HepG2 (cell line): ENCODE measurements at regions not wholly inside any gene's neighbourhood (a gene's known extent, or its start where the extent isn't known, plus 50 kb on each side); places are given as distances from the start of the nearest gene placed in this dataset.

ENCODE experiments used
- ATAC-seq: fragments of 200-7000 bp; cut with Tn5 transposase; 3 replicates; pipeline ENCODE4 v1.9.1; 2020; ENCODE audit warnings: mild to moderate bottlenecking, moderate library complexity
- BruUV-seq: library from RNA; stranded (reverse); fragments of 400-500 nt; replicated peaks from 2 replicates; lab custom pipeline; 2021; lab: Mats Ljungman, UMichigan
- CTCF ChIA-PET: fragments of 300-600 bp; formaldehyde crosslinking; extraction: SDS; loops from one replicate; lab custom pipeline; 2021; ENCODE audit warnings: low total read pairs, inconsistent platforms, low intra/inter-chr PET ratio; lab: Yijun Ruan, JAX
- POLR2A ChIA-PET: fragments of 350-600 bp; sonication (Branson Sonifier 250); formaldehyde crosslinking; loops from one replicate; lab custom pipeline; 2020; ENCODE audit warnings: antibody characterized with exemption, inconsistent platforms; lab: Yijun Ruan, JAX
- DNase-seq: peaks from one replicate; pipeline ENCODE4 v3.0.0-alpha.2; 2015; ENCODE audit warnings: low spot score
- FAIRE-seq: peaks from 3 replicates; lab custom pipeline; 2011; peaks lifted over from hg19 to GRCh38; lab: Jason Lieb, UNC
- H2AFZ ChIP-seq: one replicate; pipeline ENCODE4 v1.6.1; 2011; ENCODE audit warnings: low read length, inconsistent platforms
- H3K27ac ChIP-seq: fragments of 300-600 bp; 3 replicates; pipeline ENCODE4 v1.8.0; 2011; ENCODE audit warnings: mixed run types, mild to moderate bottlenecking, mixed read lengths, low read length, inconsistent platforms; ENCODE audit not compliant: insufficient read depth; ENCODE audit errors: extremely low read length
- H3K27me3 ChIP-seq, 2 experiments: fragments of 200-600 bp in 1 of 2; 2 replicates in 1 of 2; 3 replicates in 1 of 2; pipeline versions ENCODE4 v1.6.0 to v1.8.0; 2011; ENCODE audit warnings: low read length in 2 of 2, mild to moderate bottlenecking in 2 of 2, moderate library complexity in 2 of 2, inconsistent platforms in 1 of 2; ENCODE audit not compliant: insufficient read depth in 2 of 2, control insufficient read depth in 1 of 2
- H3K36me3 ChIP-seq, 2 experiments: fragments of 200-600 bp in 1 of 2; replicated peaks in 1 of 2; 2 replicates in 1 of 2; 3 replicates in 1 of 2; pipeline versions ENCODE4 v1.5.1 to v1.8.0; 2011; ENCODE audit warnings: low read length in 2 of 2, inconsistent platforms in 1 of 2; ENCODE audit not compliant: insufficient read depth in 2 of 2, control insufficient read depth in 1 of 2
- H3K4me1 ChIP-seq: 2 replicates; pipeline ENCODE4 v1.5.1; 2012; ENCODE audit warnings: low read length, inconsistent platforms; ENCODE audit not compliant: insufficient read depth
- H3K4me2 ChIP-seq: 2 replicates; pipeline ENCODE4 v1.6.0; 2011; ENCODE audit warnings: low read depth, low read length, inconsistent platforms
- H3K4me3 ChIP-seq, 3 experiments: fragments of 200-600 bp in 1 of 3; sonication (generic), shearing (Covaris generic) in 1 of 3; replicated peaks in 1 of 3; 2 replicates each; pipeline ENCODE4 v1.5.1; 2011 to 2016; ENCODE audit warnings: low read length in 3 of 3, inconsistent platforms in 2 of 3, low read depth in 2 of 3, mild to moderate bottlenecking in 2 of 3, control low read depth in 1 of 3, mixed read lengths in 1 of 3; ENCODE audit not compliant: insufficient read depth in 1 of 3
- H3K79me2 ChIP-seq: one replicate; pipeline ENCODE4 v1.6.1; 2011; ENCODE audit warnings: low read length, inconsistent platforms; ENCODE audit not compliant: insufficient read depth
- H3K9ac ChIP-seq: 2 replicates; pipeline ENCODE4 v1.6.0; 2011; ENCODE audit warnings: mild to moderate bottlenecking, low read depth, low read length, inconsistent platforms; ENCODE audit not compliant: insufficient read depth
- H3K9me3 ChIP-seq: 2 replicates; pipeline ENCODE4 v1.5.1; 2012; ENCODE audit warnings: mild to moderate bottlenecking, low read length
- H4K20me1 ChIP-seq: 2 replicates; pipeline ENCODE4 v1.6.0; 2011; ENCODE audit warnings: inconsistent platforms, mild to moderate bottlenecking, low read length, moderate library complexity; ENCODE audit not compliant: insufficient read depth
- ATF6 ChIP-seq: sonication (generic); formaldehyde crosslinking; conservative IDR thresholded peaks from 2 replicates; pipeline ENCODE4 v1.4.0; 2020; ENCODE audit warnings: missing genetic modification reagents
- BRD4 ChIP-seq: sonication (generic); formaldehyde crosslinking; IDR thresholded peaks from 2 replicates; pipeline ENCODE4 v1.4.0; 2020; ENCODE audit warnings: missing genetic modification reagents
- CHD4 ChIP-seq: fragments of 200-600 bp; sonication (generic); IDR thresholded peaks from 2 replicates; pipeline ENCODE4 v1.7.0; 2017; ENCODE audit warnings: mild to moderate bottlenecking, low read length, borderline replicate concordance
- ERF ChIP-seq: IDR thresholded peaks from 2 replicates; pipeline ENCODE4 v1.6.1; 2018; ENCODE audit warnings: missing biosample characterization, missing genetic modification reagents
- NFIB ChIP-seq: sonication (generic); formaldehyde crosslinking; IDR thresholded peaks from 2 replicates; pipeline ENCODE4 v1.9.0; 2021; ENCODE audit warnings: missing genetic modification reagents, mild to moderate bottlenecking, borderline replicate concordance
- NR2F6 ChIP-seq, 2 experiments: IDR thresholded peaks; 2 replicates each; pipeline ENCODE4 v1.6.1; 2016; ENCODE audit warnings: antibody characterized with exemption in 1 of 2, mild to moderate bottlenecking in 1 of 2
- RORA ChIP-seq: sonication (generic); formaldehyde crosslinking; IDR thresholded peaks from 2 replicates; pipeline ENCODE4 v1.5.0; 2020; ENCODE audit warnings: mild to moderate bottlenecking, missing genetic modification reagents, moderate library complexity
- STAG1 ChIP-seq: sonication (generic); formaldehyde crosslinking; IDR thresholded peaks from 2 replicates; pipeline ENCODE4 v1.4.0; 2020; ENCODE audit warnings: missing genetic modification reagents
- TEAD3 ChIP-seq: optimal IDR thresholded peaks from 2 replicates; pipeline ENCODE3; 2016; ENCODE audit warnings: borderline replicate concordance
- TP53 ChIP-seq: sonication (generic); formaldehyde crosslinking; conservative IDR thresholded peaks from 2 replicates; pipeline ENCODE4 v1.4.0; 2020; ENCODE audit warnings: missing genetic modification reagents
- ZNF441 ChIP-seq: sonication (generic); formaldehyde crosslinking; IDR thresholded peaks from 2 replicates; pipeline ENCODE4 v1.7.0; 2021; ENCODE audit warnings: missing genetic modification reagents, borderline replicate concordance
- ZNF446 ChIP-seq: sonication (generic); formaldehyde crosslinking; IDR thresholded peaks from 2 replicates; pipeline ENCODE4 v1.5.0; 2020; ENCODE audit warnings: mild to moderate bottlenecking, missing genetic modification reagents
- ZNF503 ChIP-seq: sonication (generic); formaldehyde crosslinking; IDR thresholded peaks from 2 replicates; pipeline ENCODE4 v1.4.0; 2020; ENCODE audit warnings: missing genetic modification reagents
- ZNF670 ChIP-seq: sonication (generic); formaldehyde crosslinking; IDR thresholded peaks from 2 replicates; pipeline ENCODE4 v1.8.0; 2022; ENCODE audit warnings: mild to moderate bottlenecking, missing genetic modification reagents, borderline replicate concordance
- ZNF691 ChIP-seq: sonication (generic); formaldehyde crosslinking; IDR thresholded peaks from 2 replicates; pipeline ENCODE4 v1.4.0; 2020; ENCODE audit warnings: missing genetic modification reagents, low read depth, mild to moderate bottlenecking, borderline replicate concordance
- ZNF782 ChIP-seq: sonication (generic); formaldehyde crosslinking; IDR thresholded peaks from 2 replicates; pipeline ENCODE4 v1.4.0; 2020; ENCODE audit warnings: missing genetic modification reagents, mild to moderate bottlenecking, borderline replicate concordance
- ZNF878 ChIP-seq: sonication (generic); formaldehyde crosslinking; IDR thresholded peaks from 2 replicates; pipeline ENCODE4 v1.8.1; 2023; ENCODE audit warnings: mild to moderate bottlenecking, missing genetic modification reagents, moderate library complexity
- ZNF879 ChIP-seq: sonication (generic); formaldehyde crosslinking; IDR thresholded peaks from 2 replicates; pipeline ENCODE4 v1.8.1; 2023; ENCODE audit warnings: missing genetic modification reagents
- WGBS: methylation state at CpG from one replicate; pipeline ENCODE4 v1.1.6; 2017; ENCODE audit warnings: low lambda C conversion rate; 5-methylcytosine and 5-hydroxymethylcytosine counted together
- in situ Hi-C: cut with HindIII; loops from 2 replicates; pipeline ENCODE4 v1.10.0; 2017; ENCODE audit warnings: low pct_unique_long_range_greater_than_20kb; ENCODE audit not compliant: extremely low pct_ligation_motif_present
- intact Hi-C: fragments of 100-400 bp; cut with micrococcal nuclease; formaldehyde crosslinking; loops from one replicate; pipeline ENCODE4 v1.10.0; 2022; ENCODE audit not compliant: unreplicated experiment
- TF ChIP-seq, protein P1 (sequence below): sonication (generic); formaldehyde crosslinking; IDR thresholded peaks from 2 replicates; pipeline ENCODE4 v1.5.0; 2020; ENCODE audit warnings: mild to moderate bottlenecking, missing genetic modification reagents, moderate library complexity

DNA sequence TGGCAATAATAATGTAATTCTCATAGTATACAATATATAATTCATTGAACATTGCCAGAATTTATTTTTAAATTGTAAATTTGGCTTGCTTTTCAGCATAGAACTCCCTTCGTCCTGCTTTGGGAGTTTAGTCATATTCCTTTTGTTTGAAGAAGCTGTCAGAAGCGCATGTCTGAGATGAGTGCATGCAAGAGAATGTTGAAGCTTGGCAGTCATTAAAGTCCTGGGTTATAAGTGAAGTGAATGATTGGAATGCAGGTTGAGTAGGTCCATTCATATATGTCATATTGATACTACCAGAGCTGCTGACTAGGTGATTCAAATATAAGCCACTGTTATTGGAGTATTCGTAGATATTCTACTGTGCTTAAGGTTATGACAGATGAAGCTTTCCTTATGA lies 243.6 kb upstream of the MDFIC2 start (continued):
- TF ChIP-seq, protein P1, sequence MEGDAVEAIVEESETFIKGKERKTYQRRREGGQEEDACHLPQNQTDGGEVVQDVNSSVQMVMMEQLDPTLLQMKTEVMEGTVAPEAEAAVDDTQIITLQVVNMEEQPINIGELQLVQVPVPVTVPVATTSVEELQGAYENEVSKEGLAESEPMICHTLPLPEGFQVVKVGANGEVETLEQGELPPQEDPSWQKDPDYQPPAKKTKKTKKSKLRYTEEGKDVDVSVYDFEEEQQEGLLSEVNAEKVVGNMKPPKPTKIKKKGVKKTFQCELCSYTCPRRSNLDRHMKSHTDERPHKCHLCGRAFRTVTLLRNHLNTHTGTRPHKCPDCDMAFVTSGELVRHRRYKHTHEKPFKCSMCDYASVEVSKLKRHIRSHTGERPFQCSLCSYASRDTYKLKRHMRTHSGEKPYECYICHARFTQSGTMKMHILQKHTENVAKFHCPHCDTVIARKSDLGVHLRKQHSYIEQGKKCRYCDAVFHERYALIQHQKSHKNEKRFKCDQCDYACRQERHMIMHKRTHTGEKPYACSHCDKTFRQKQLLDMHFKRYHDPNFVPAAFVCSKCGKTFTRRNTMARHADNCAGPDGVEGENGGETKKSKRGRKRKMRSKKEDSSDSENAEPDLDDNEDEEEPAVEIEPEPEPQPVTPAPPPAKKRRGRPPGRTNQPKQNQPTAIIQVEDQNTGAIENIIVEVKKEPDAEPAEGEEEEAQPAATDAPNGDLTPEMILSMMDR: no peak
- TF ChIP-seq TEAD3: no peak
- TF ChIP-seq ZNF691 (CRISPR knock-in tag): no peak
- TF ChIP-seq TP53 (CRISPR knock-in tag): no peak

GRCh38 chr3:70554170-70554569 lies 241.7 kb upstream of the MDFIC2 start:
- Histone ChIP-seq H3K4me3 (no peak overlapping the region), H3K9ac (no peak overlapping the region), H3K4me2 (no peak overlapping the region), H3K27ac (no peak overlapping the region), H3K79me2 (no peaks in the 10 kb centered on the region), H3K4me1 (no peaks in the 10 kb centered on the region), H4K20me1 (no peaks in the 10 kb centered on the region), H3K9me3 (no peaks in the 10 kb centered on the region), H3K27me3 (no peaks in the 10 kb centered on the region), H3K36me3 (no peaks in the 10 kb centered on the region), H2AFZ (no peak overlapping the region)
- in situ Hi-C loops: loop anchor here (5.0 kb wide), 1 partner anchor 1098 kb away; no protein-coding TSS in a partner anchor
- no peak for DNase-seq
- CTCF ChIA-PET: no interaction called here
- POLR2A ChIA-PET: no interaction called here
- BruUV-seq: no TSS peak
- no peak for FAIRE-seq
- WGBS: 0% methylated on average over 1 of the region's 1 CpG
- ATAC-seq: no peak
- intact Hi-C loops: no loop called here
- TF ChIP-seq ZNF670 (CRISPR knock-in tag) (no peak), ZNF446 (CRISPR knock-in tag) (no peak), RORA (CRISPR knock-in tag) (no peak), ZNF879 (CRISPR knock-in tag) (no peak), ZNF878 (CRISPR knock-in tag) (no peak), BRD4 (CRISPR knock-in tag) (no peak), ZNF782 (no peak), STAG1 (CRISPR knock-in tag) (no peak), ZNF441 (CRISPR knock-in tag) (no peak), CHD4 (no peak), ATF6 (CRISPR knock-in tag) (no peak), NFIB (CRISPR knock-in tag) (no peak), ZNF503 (CRISPR knock-in tag) (no peak), NR2F6 (IDR thresholded peaks at IDR 0.05) (no peak), NR2F6 (CRISPR knock-in tag; IDR thresholded peaks at IDR 0.05) (no peak), ERF (CRISPR knock-in tag) (no peak)
